ENCODE measurements at regions not wholly inside any gene's neighbourhood (a gene's known extent, or its start where the extent isn't known, plus 50 kb on each side); places are given as distances from the start of the nearest gene placed in this dataset.

DNA sequence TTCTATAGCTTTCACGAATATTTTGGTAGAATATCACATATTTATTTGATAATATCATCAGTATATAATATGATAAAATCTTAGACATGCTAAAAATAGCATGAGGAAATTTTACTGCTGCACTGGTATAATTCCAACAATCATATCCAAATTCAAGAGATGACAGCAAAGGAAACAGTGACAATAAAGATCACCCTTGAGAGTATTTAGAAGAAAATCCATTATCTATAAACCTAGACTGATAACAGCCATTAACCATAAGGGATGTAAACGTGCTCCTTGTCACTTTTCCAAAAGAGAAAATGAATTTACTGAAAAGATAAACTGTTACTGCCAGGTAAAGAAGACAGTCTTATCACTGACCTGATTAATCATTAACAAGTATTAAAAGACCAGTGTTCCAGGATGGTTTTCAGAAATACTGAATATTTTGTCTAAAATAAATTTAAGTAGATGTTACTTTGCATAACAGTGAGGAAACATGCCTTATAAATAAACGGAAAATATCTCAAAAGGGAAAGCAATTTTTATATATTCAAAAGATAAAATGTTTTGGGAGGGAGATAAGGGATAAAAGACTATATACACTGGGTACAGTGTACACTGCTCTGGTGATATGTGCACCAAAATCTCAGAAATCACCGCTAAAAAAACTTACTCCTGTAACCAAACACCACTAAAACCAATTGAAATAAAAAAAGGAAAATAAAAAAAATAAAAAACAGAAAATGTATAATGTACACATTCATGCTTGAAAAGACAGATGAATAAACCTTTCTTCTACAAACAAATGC, 1704.7 kb downstream of the HACE1 start:
- no peak for DNase-seq (ENCODE audit: low read depth)
- no peak overlapping the region for H3K4me3 ChIP-seq (ENCODE audit: low read depth, low read length)
- TF ChIP-seq, protein P1, sequence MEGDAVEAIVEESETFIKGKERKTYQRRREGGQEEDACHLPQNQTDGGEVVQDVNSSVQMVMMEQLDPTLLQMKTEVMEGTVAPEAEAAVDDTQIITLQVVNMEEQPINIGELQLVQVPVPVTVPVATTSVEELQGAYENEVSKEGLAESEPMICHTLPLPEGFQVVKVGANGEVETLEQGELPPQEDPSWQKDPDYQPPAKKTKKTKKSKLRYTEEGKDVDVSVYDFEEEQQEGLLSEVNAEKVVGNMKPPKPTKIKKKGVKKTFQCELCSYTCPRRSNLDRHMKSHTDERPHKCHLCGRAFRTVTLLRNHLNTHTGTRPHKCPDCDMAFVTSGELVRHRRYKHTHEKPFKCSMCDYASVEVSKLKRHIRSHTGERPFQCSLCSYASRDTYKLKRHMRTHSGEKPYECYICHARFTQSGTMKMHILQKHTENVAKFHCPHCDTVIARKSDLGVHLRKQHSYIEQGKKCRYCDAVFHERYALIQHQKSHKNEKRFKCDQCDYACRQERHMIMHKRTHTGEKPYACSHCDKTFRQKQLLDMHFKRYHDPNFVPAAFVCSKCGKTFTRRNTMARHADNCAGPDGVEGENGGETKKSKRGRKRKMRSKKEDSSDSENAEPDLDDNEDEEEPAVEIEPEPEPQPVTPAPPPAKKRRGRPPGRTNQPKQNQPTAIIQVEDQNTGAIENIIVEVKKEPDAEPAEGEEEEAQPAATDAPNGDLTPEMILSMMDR (IDR thresholded peaks at IDR 0.05; ENCODE audit: insufficient read depth, low read depth, low read length, missing control alignments) = no peak

GRCh38 chr6:103153016-103153415, 1706.7 kb downstream of the HACE1 start:
- no peak overlapping the region for H3K4me3 ChIP-seq (ENCODE audit: low read depth, low read length)
- TF ChIP-seq, protein P1 (IDR thresholded peaks at IDR 0.05; ENCODE audit: insufficient read depth, low read depth, low read length, missing control alignments) = no peak
- no peak for DNase-seq (ENCODE audit: low read depth)

- H3K4me3 ChIP-seq (ENCODE audit: low read depth, low read length) = no peak overlapping the region
- TF ChIP-seq, protein P1 (IDR thresholded peaks at IDR 0.05; ENCODE audit: insufficient read depth, low read depth, low read length, missing control alignments) = no peak
Measured at GRCh38 chr6:103142902-103143301, 1716.8 kb downstream of the HACE1 start.

DNA sequence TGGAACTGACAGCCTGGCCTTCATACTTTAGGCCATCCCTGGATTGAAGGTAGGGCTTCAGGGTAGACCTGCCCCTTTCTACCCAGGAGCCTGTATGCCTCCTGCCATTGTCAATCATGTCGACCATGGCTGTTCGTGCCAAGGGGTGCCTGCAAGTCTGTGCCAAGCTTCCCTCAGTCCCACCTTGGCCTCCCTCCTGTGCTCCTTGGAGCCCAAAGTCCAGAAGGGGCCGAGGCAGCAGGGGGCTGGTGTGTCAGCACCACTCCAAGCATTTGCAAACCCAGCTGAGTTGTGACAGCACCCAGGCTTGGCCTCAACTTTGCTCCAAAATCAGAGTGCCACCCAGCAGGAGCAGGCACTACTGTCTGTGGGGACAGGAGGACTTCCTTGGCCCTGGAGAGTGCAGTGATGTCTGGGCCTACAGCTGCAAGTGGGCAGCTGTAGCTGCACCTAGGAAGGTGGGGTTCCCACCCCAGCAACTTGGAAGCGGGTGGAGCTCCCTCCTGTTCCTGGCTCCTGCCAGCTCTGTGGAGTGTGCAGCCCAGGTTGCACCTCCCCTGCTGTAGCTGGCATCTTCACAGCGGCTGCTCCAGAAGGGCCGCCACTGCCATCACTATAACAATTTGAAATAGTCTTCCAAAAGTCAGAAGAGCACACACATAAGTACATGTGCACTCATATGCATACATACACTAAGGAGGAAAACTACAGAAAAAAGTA, 1719.3 kb downstream of the HACE1 start:
- H3K4me3 ChIP-seq (ENCODE audit: low read depth, low read length) = no peak overlapping the region
- TF ChIP-seq, protein P1 (IDR thresholded peaks at IDR 0.05; ENCODE audit: insufficient read depth, low read depth, low read length, missing control alignments) = no peak

More at GRCh38 chr6:103142902-103143301, 1716.8 kb downstream of the HACE1 start:
- no peak for DNase-seq (ENCODE audit: low read depth)

GRCh38 chr6:103139377-103139776, 1720.3 kb downstream of the HACE1 start:
- no peak overlapping the region for H3K4me3 ChIP-seq (ENCODE audit: low read depth, low read length)

More for the DNA sequence above, 1719.3 kb downstream of the HACE1 start:
- DNase-seq (ENCODE audit: low read depth) = no peak

GRCh38 chr6:103124471-103124870, 1731.0 kb downstream of the GRIK2 start:
- DNase-seq (ENCODE audit: low read depth) = no peak
- TF ChIP-seq, protein P1 (IDR thresholded peaks at IDR 0.05; ENCODE audit: insufficient read depth, low read depth, low read length, missing control alignments) = no peak
- H3K4me3 ChIP-seq (ENCODE audit: low read depth, low read length) = no peak overlapping the region

More at GRCh38 chr6:103139377-103139776, 1720.3 kb downstream of the HACE1 start:
- no peak for DNase-seq (ENCODE audit: low read depth)
- TF ChIP-seq, protein P1 (IDR thresholded peaks at IDR 0.05; ENCODE audit: insufficient read depth, low read depth, low read length, missing control alignments) = no peak
